Suppressor macrophage treated with lipopolysaccharide for 1 hour (primary cell): ENCODE measurements at regions not wholly inside any gene's neighbourhood (a gene's known extent, or its start where the extent isn't known, plus 50 kb on each side); places are given as distances from the start of the nearest gene placed in this dataset.
A peak's percentile ranks its signal among the peaks of the same experiment; 100 is the strongest.

Experiments used
- DNase-seq, 3 donors: peaks; one replicate each; pipeline ENCODE4 v3.0.0-alpha.2; 2020 to 2022

- DNase-seq: no peak
Observed at GRCh38 chr3:161444694-161445077, 51.9 kb upstream of the OTOL1 start.

GRCh38 chr3:161443921-161444693 lies 52.5 kb upstream of the OTOL1 start:
- no peak for DNase-seq

GRCh38 chr3:161430307-161430706 lies 59.0 kb upstream of the SPTSSB start:
- no peak for DNase-seq

- no peak for DNase-seq
Observed at GRCh38 chr3:161427347-161427746, 56.0 kb upstream of the SPTSSB start.

GRCh38 chr3:161426758-161427157 lies 55.4 kb upstream of the SPTSSB start:
- DNase-seq: no peak

GRCh38 chr3:161423911-161424522 lies 52.7 kb upstream of the SPTSSB start:
- DNase-seq: peak; percentile 43 to 69 (median 59)

- no peak for DNase-seq
Observed at GRCh38 chr3:161422171-161422700, 50.9 kb upstream of the SPTSSB start.
